Keratinocyte (primary cell): ENCODE measurements at regions not wholly inside any gene's neighbourhood (a gene's known extent, or its start where the extent isn't known, plus 50 kb on each side); places are given as distances from the start of the nearest gene placed in this dataset.

Experiments
- EZH2 ChIP-seq: IDR thresholded peaks from one replicate; pipeline ENCODE4 v1.6.1; 2012; ENCODE audit warnings: inconsistent platforms, mild to moderate bottlenecking, low read length, moderate library complexity
- TF ChIP-seq, protein P1 (sequence below), 3 experiments: IDR thresholded peaks in 1 of 3; conservative IDR thresholded peaks in 1 of 3; optimal IDR thresholded peaks in 1 of 3; 2 replicates in 2 of 3; 3 replicates in 1 of 3; pipeline versions ENCODE3 to v1.5.1; 2011; ENCODE audit warnings: low read length in 3 of 3, mild to moderate bottlenecking in 3 of 3, moderate library complexity in 2 of 3, control low read depth in 1 of 3, inconsistent platforms in 1 of 3; ENCODE audit not compliant: insufficient read depth in 2 of 3; ENCODE audit errors: extremely low read depth in 1 of 3

DNA sequence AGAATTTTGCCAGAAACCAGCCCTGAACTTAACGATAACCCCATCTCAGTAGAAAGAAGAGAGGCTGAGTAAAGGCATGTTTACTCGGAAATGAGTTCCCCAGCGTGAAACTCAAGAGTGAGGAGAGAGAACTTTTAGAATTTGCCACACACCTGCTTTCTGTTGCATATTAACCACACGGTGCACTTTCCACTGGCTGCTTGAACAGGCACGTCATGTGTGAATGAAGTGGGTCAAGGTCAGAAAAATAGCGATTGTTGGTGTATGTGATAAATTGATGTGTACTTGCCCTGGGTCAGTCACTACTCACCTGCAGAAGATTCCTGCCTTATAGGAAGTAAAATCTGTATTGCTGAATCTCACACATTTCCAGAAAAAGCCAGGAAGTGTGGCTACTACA, 395.7 kb downstream of the TRIML1 start:
- no peak for TF ChIP-seq EZH2
- TF ChIP-seq, protein P1, sequence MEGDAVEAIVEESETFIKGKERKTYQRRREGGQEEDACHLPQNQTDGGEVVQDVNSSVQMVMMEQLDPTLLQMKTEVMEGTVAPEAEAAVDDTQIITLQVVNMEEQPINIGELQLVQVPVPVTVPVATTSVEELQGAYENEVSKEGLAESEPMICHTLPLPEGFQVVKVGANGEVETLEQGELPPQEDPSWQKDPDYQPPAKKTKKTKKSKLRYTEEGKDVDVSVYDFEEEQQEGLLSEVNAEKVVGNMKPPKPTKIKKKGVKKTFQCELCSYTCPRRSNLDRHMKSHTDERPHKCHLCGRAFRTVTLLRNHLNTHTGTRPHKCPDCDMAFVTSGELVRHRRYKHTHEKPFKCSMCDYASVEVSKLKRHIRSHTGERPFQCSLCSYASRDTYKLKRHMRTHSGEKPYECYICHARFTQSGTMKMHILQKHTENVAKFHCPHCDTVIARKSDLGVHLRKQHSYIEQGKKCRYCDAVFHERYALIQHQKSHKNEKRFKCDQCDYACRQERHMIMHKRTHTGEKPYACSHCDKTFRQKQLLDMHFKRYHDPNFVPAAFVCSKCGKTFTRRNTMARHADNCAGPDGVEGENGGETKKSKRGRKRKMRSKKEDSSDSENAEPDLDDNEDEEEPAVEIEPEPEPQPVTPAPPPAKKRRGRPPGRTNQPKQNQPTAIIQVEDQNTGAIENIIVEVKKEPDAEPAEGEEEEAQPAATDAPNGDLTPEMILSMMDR (optimal IDR thresholded peaks at IDR 0.05 in 1 of 3, IDR thresholded peaks at IDR 0.05 in 1 of 3, conservative IDR thresholded peaks at IDR 0.05 in 1 of 3; ENCODE audit: extremely low read depth in 1 of 3, insufficient read depth in 2 of 3, low read length in 3 of 3), result no peak
